Heart right ventricle (tissue), 16 donors: ENCODE measurements at regions not wholly inside any gene's neighbourhood (a gene's known extent, or its start where the extent isn't known, plus 50 kb on each side); places are given as distances from the start of the nearest gene placed in this dataset.

Experiments
- ATAC-seq, 8 donors: fragments of 200-7000 bp; cut with Tn5 transposase; one replicate each; pipeline ENCODE4 v1.9.1; 2020; ENCODE audit warnings: mild to moderate bottlenecking in 8 of 8, moderate library complexity in 8 of 8, moderate number of reproducible peaks in 1 of 8
- DNase-seq, 2 donors: peaks; one replicate each; pipeline ENCODE4 v3.0.0-alpha.2; 2020
- H3K27ac ChIP-seq, 10 donors: fragments of 200-600 bp; sonication (generic) in 2 of 10; one replicate each; pipeline versions ENCODE4 v1.5.0 to v1.8.0; 2020 to 2022; ENCODE audit warnings: mild to moderate bottlenecking in 3 of 10
- H3K27me3 ChIP-seq, 7 donors: fragments of 200-600 bp; one replicate each; pipeline ENCODE4 v1.8.0; 2021 to 2022; ENCODE audit warnings: mild to moderate bottlenecking in 2 of 7
- H3K36me3 ChIP-seq, 9 donors: fragments of 200-600 bp; sonication (generic) in 1 of 9; one replicate each; pipeline versions ENCODE4 v1.5.0 to v1.8.0; 2020 to 2022; ENCODE audit warnings: mild to moderate bottlenecking in 2 of 9
- H3K4me1 ChIP-seq, 9 donors: fragments of 200-600 bp; sonication (generic) in 1 of 9; one replicate each; pipeline versions ENCODE4 v1.5.0 to v1.8.0; 2020 to 2022; ENCODE audit warnings: mild to moderate bottlenecking in 4 of 9
- H3K4me3 ChIP-seq, 10 donors: fragments of 200-600 bp; sonication (generic) in 2 of 10; one replicate each; pipeline versions ENCODE4 v1.5.0 to v1.8.0; 2020 to 2022; ENCODE audit warnings: mild to moderate bottlenecking in 7 of 10, moderate library complexity in 2 of 10
- H3K9me3 ChIP-seq, 11 donors: fragments of 200-600 bp in 10 of 11; sonication (generic) in 2 of 11; one replicate each; pipeline versions ENCODE4 v1.5.0 to v1.8.0; 2013 to 2022; ENCODE audit warnings: mild to moderate bottlenecking in 2 of 11, control low read depth in 1 of 11, moderate library complexity in 1 of 11
- CTCF ChIP-seq, 9 donors: fragments of 200-600 bp; sonication (generic) in 2 of 9; IDR thresholded peaks; one replicate each; pipeline versions ENCODE4 v1.5.0 to v1.8.0; 2021 to 2022; ENCODE audit warnings: antibody characterized with exemption in 9 of 9, mild to moderate bottlenecking in 5 of 9, moderate library complexity in 1 of 9
- WGBS, 2 donors: extraction: QIAGEN DNeasy Blood & Tissue Kit; methylation state at CpG; one replicate each; pipeline ENCODE4 v1.1.7; 2013; ENCODE audit warnings: inconsistent platforms in 1 of 2; 5-methylcytosine and 5-hydroxymethylcytosine counted together
- intact Hi-C, 10 donors: fragments of 100-400 bp; cut with DNase I; formaldehyde crosslinking; loops; one replicate each; pipeline versions ENCODE4 v1.11.1 to v1.14.2; 2022
- donor health status: Arrhythmogenic right ventricular cardiomyopathy.
- donor health status: ischemic (EF 13 %, LVEDD 7.1; RV severe dilation, severe dysfunction).
- donor health status: healthy with polysubstance abuse.
- donor health status: DM: no; HTN: yes; CAD: no.
- donor health status: DM: no; HTN: no; CAD: no.
- donor health status: ischemic (EF 25% LVEDD 6.9; RV normal size, moderate dysfunction).
- donor health status: ischemic (EF 25% LVEDD 5.7; RV mildly dilated, moderate dysfunction).
- donor health status: healthy.
- donor health status: DM: yes; HTN: yes; CAD: no.
- donor health status: Ischemic cardiomyopathy.
- donor health status: ischemic (EF 35%, LVEDD 5.7; RV mildly dilated, moderate dysfunction).
- donor health status: nonischemic (EF 11% LVEDD 7.7; RV severe dilation, severe dysfunction).
- donor health status: DM: yes; HTN: yes; CAD: no.
- donor health status: PGD.
- donor health status: ischemic (EF 29% LVEDD 5.4; RV normal size, mild dysfunction).
- donor health status: nonischemic (EF 23%, LVEDD 6.1; RV moderate dilation, normal function).

- no peak for TF ChIP-seq CTCF (IDR thresholded peaks at IDR 0.05)
- Histone ChIP-seq H3K27me3 (no peaks in the 10 kb centered on the region), H3K4me3 (no peak overlapping the region), H3K36me3 (no peaks in the 10 kb centered on the region), H3K4me1 (no peaks in the 10 kb centered on the region), H3K9me3 (no peaks in the 10 kb centered on the region), H3K27ac (no peak overlapping the region)
- 94 to 97% methylated on average over 5 of the region's 5 CpGs for WGBS, 2 donors
- ATAC-seq: no peak
- no peak for DNase-seq
- intact Hi-C loops: no loop called here
These were observed 81.8 kb downstream of the GLUD2 start for GRCh38 chrX:121128925-121129877.

GRCh38 chrX:121132675-121133074 lies 85.3 kb downstream of the GLUD2 start:
- no peak overlapping the region for H3K4me3 ChIP-seq
- H3K36me3 ChIP-seq: no peaks in the 10 kb centered on the region
- intact Hi-C loops: no loop called here
- TF ChIP-seq CTCF (IDR thresholded peaks at IDR 0.05): no peak
- no peaks in the 10 kb centered on the region for H3K9me3 ChIP-seq
- no peaks in the 10 kb centered on the region for H3K4me1 ChIP-seq
- H3K27me3 ChIP-seq: no peaks in the 10 kb centered on the region
- DNase-seq (no peak), ATAC-seq (no peak)
- H3K27ac ChIP-seq: no peak overlapping the region
- WGBS, 2 donors: 84 to 85% methylated on average over 6 of the region's 6 CpGs

DNA sequence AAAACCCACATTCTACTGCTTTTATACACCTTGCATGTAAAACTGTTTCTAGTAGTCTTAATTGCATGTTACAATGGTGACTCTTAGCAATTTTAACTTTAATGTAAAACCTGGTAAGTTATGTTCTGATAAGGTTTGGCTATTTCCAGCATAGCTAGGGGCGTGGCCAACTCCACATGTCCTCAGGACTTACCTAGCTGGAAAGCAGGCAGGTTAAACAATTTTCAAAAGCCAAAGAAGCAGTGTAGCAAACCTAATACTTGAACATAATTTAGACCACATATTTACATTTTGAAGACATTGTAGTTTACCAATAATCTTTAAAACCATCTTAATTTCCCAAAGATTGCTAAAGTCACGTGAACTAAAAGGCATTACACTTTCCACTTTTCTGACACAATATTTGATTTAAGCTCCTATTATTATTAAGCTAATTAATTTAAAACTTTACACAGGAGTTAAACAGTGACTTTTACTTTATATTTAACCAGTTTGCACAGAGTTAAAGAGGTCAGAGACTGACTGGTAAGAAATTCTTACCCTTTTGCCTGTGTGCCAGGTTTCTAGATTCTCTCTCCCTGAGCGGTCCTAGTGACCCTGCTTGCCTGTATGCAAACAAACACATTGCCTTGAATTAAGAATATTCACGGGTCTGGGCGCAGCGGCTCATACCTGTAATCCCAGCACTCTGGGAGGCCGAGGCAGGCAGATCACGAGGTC lies 88.2 kb downstream of the GLUD2 start:
- ATAC-seq (no peak), DNase-seq (no peak)
- H3K27ac ChIP-seq: no peak overlapping the region
- H3K36me3 ChIP-seq: no peaks in the 10 kb centered on the region
- intact Hi-C loops: no loop called here
- H3K27me3 ChIP-seq: no peaks in the 10 kb centered on the region
- no peaks in the 10 kb centered on the region for H3K9me3 ChIP-seq
- H3K4me3 ChIP-seq: no peak overlapping the region
- 85 to 91% methylated on average over 8 of the region's 8 CpGs for WGBS, 2 donors
- no peak for TF ChIP-seq CTCF (IDR thresholded peaks at IDR 0.05)
- no peaks in the 10 kb centered on the region for H3K4me1 ChIP-seq

GRCh38 chrX:121146059-121146628 lies 98.7 kb downstream of the GLUD2 start:
- Histone ChIP-seq H3K36me3 (no peaks in the 10 kb centered on the region), H3K9me3 (no peaks in the 10 kb centered on the region), H3K4me1 (no peaks in the 10 kb centered on the region), H3K27ac (no peak overlapping the region), H3K4me3 (no peak overlapping the region), H3K27me3 (no peaks in the 10 kb centered on the region)
- ATAC-seq (no peak), DNase-seq (no peak)
- no peak for TF ChIP-seq CTCF (IDR thresholded peaks at IDR 0.05)
- intact Hi-C loops: no loop called here
